ENCODE measurements at regions not wholly inside any gene's neighbourhood (a gene's known extent, or its start where the extent isn't known, plus 50 kb on each side); places are given as distances from the start of the nearest gene placed in this dataset.
A peak's percentile ranks its signal among the peaks of the same experiment; 100 is the strongest.
"Not testable (repeated sequence)": the region's sequence is repeated elsewhere in the genome, so short reads cannot be mapped to it uniquely, and the experiment has no call there.

- not testable (repeated sequence) for DNase-seq
These were observed 111.2 kb upstream of the CYLC1 start for GRCh38 chrX:83749736-83750135.

GRCh38 chrX:83750451-83750850 is 110.5 kb upstream of the CYLC1 start:
- not testable (repeated sequence) for DNase-seq

- DNase-seq: peak; percentile 26 to 44
These were observed 101.1 kb upstream of the CYLC1 start for GRCh38 chrX:83759872-83760271.

- no peak for DNase-seq
These were observed 89.3 kb upstream of the CYLC1 start for GRCh38 chrX:83771664-83772063.

All from NCI-H2081 (cell line).